K562 (cell line): ENCODE measurements at regions not wholly inside any gene's neighbourhood (a gene's known extent, or its start where the extent isn't known, plus 50 kb on each side); places are given as distances from the start of the nearest gene placed in this dataset.

Experiments used
- DIDO1 ChIP-seq: fragments of 450-650 bp; IDR thresholded peaks from 2 replicates; pipeline ENCODE4 v1.6.1; 2016; ENCODE audit warnings: low read depth, missing biosample characterization, missing genetic modification characterization
- EZH2 ChIP-seq: IDR thresholded peaks from 2 replicates; pipeline ENCODE4 v1.6.1; 2012; ENCODE audit warnings: low read depth, mild to moderate bottlenecking, inconsistent platforms, low read length, borderline replicate concordance
- GTF2F1 ChIP-seq: IDR thresholded peaks from 2 replicates; pipeline ENCODE4 v1.6.1; 2011; ENCODE audit warnings: low read depth, low read length, improper control_type of control experiment
- SMC3 ChIP-seq: conservative IDR thresholded peaks from 2 replicates; pipeline ENCODE4 v1.6.1; 2011; ENCODE audit warnings: low read depth, low read length, improper control_type of control experiment; ENCODE audit not compliant: insufficient read depth
- SP1 ChIP-seq: sonication (generic); formaldehyde crosslinking; IDR thresholded peaks from 2 replicates; pipeline ENCODE4 v1.8.1; 2022; ENCODE audit warnings: mild to moderate bottlenecking, missing genetic modification reagents
- SRF ChIP-seq, 2 experiments: fragments of 250-450, 450-650 bp in 1 of 2; sonication (Bioruptor Pico) in 1 of 2; sonication (generic) in 1 of 2; formaldehyde crosslinking; IDR thresholded peaks; 2 replicates each; pipeline versions ENCODE4 v1.5.0 to v1.5.1; 2020 to 2022; ENCODE audit warnings: mild to moderate bottlenecking in 1 of 2, missing genetic modification reagents in 1 of 2
- ZBTB1 ChIP-seq: sonication (generic); formaldehyde crosslinking; IDR thresholded peaks from 2 replicates; pipeline ENCODE4 v1.8.1; 2023; ENCODE audit warnings: missing genetic modification reagents, low read depth, mild to moderate bottlenecking, borderline replicate concordance
- ZNF212 ChIP-seq: fragments of 450-650 bp; formaldehyde crosslinking; IDR thresholded peaks from 2 replicates; pipeline ENCODE4 v1.4.0; 2020; ENCODE audit warnings: mild to moderate bottlenecking
- TF ChIP-seq, protein P1 (sequence below), 3 experiments: IDR thresholded peaks in 2 of 3; conservative IDR thresholded peaks in 1 of 3; 2 replicates each; pipeline ENCODE4 v1.5.1; 2011 to 2012; ENCODE audit warnings: low read length in 3 of 3, mild to moderate bottlenecking in 3 of 3, control low read depth in 2 of 3, improper control_type of control experiment in 1 of 3, inconsistent platforms in 1 of 3, low read depth in 1 of 3, mixed read lengths in 1 of 3, moderate library complexity in 1 of 3; ENCODE audit not compliant: insufficient read depth in 2 of 3
- TF ChIP-seq, protein P2 (sequence below): sonication (generic); formaldehyde crosslinking; IDR thresholded peaks from 2 replicates; pipeline ENCODE4 v1.8.1; 2023; ENCODE audit warnings: mild to moderate bottlenecking, missing genetic modification reagents
- TF ChIP-seq, protein P3 (sequence below): sonication (generic); formaldehyde crosslinking; IDR thresholded peaks from 2 replicates; pipeline ENCODE4 v1.9.0; 2022; ENCODE audit warnings: mild to moderate bottlenecking, missing genetic modification reagents

DNA sequence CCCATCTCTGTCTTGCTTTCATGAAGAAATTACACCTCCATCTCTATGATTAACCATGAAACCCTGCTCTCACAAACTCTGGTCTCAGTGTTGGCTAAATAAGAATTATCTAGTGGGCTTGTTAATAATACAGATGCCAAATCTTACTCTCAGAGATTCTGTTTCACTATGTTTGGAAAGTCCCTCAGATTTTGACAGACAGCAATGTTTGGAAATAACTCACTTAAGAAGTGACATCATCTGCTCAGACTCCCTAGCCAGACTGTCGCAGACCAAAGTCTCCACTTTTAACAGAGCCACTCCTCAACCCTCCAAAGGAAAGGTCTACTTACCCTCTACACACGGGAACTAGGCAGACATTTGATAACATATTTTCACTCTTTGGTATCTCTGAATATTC is 328.5 kb upstream of the FGF16 start:
- no peak for TF ChIP-seq SMC3
- TF ChIP-seq, protein P1, sequence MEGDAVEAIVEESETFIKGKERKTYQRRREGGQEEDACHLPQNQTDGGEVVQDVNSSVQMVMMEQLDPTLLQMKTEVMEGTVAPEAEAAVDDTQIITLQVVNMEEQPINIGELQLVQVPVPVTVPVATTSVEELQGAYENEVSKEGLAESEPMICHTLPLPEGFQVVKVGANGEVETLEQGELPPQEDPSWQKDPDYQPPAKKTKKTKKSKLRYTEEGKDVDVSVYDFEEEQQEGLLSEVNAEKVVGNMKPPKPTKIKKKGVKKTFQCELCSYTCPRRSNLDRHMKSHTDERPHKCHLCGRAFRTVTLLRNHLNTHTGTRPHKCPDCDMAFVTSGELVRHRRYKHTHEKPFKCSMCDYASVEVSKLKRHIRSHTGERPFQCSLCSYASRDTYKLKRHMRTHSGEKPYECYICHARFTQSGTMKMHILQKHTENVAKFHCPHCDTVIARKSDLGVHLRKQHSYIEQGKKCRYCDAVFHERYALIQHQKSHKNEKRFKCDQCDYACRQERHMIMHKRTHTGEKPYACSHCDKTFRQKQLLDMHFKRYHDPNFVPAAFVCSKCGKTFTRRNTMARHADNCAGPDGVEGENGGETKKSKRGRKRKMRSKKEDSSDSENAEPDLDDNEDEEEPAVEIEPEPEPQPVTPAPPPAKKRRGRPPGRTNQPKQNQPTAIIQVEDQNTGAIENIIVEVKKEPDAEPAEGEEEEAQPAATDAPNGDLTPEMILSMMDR (IDR thresholded peaks at IDR 0.05 in 2 of 3, conservative IDR thresholded peaks at IDR 0.05 in 1 of 3; ENCODE audit: insufficient read depth in 2 of 3, low read depth in 1 of 3, low read length in 3 of 3) = no peak
- TF ChIP-seq, protein P2, sequence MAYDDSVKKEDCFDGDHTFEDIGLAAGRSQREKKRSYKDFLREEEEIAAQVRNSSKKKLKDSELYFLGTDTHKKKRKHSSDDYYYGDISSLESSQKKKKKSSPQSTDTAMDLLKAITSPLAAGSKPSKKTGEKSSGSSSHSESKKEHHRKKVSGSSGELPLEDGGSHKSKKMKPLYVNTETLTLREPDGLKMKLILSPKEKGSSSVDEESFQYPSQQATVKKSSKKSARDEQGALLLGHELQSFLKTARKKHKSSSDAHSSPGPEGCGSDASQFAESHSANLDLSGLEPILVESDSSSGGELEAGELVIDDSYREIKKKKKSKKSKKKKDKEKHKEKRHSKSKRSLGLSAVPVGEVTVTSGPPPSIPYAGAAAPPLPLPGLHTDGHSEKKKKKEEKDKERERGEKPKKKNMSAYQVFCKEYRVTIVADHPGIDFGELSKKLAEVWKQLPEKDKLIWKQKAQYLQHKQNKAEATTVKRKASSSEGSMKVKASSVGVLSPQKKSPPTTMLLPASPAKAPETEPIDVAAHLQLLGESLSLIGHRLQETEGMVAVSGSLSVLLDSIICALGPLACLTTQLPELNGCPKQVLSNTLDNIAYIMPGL = no peak
- TF ChIP-seq ZNF212 (CRISPR knock-in tag) = no peak
- TF ChIP-seq, protein P3, sequence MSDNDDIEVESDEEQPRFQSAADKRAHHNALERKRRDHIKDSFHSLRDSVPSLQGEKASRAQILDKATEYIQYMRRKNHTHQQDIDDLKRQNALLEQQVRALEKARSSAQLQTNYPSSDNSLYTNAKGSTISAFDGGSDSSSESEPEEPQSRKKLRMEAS = no peak
- no peak for TF ChIP-seq SP1 (CRISPR knock-in tag)
- TF ChIP-seq SRF (CRISPR knock-in tag; IDR thresholded peaks at IDR 0.05) = no peak
- no peak for TF ChIP-seq ZBTB1 (CRISPR knock-in tag)
- no peak for TF ChIP-seq DIDO1 (tag)
- TF ChIP-seq EZH2 = no peak
- TF ChIP-seq GTF2F1 = no peak
